PC-3 (cell line): ENCODE measurements at regions not wholly inside any gene's neighbourhood (a gene's known extent, or its start where the extent isn't known, plus 50 kb on each side); places are given as distances from the start of the nearest gene placed in this dataset.

Experiments used
- EZH2 ChIP-seq: fragments of 300-600 bp; sonication (generic); IDR thresholded peaks from one replicate; pipeline ENCODE4 v1.6.1; 2017; ENCODE audit warnings: antibody characterized with exemption, mild to moderate bottlenecking, low read length; ENCODE audit not compliant: unreplicated experiment
- EZH2phosphoT487 ChIP-seq: fragments of 300-600 bp; sonication (generic); IDR thresholded peaks from 2 replicates; pipeline ENCODE4 v1.6.1; 2018; ENCODE audit warnings: mild to moderate bottlenecking, antibody characterized with exemption, low read length, borderline replicate concordance
- TF ChIP-seq, protein P1 (sequence below): fragments of 300-600 bp; sonication (generic); conservative IDR thresholded peaks from 2 replicates; pipeline ENCODE4 v1.5.1; 2017; ENCODE audit warnings: antibody characterized with exemption, low read depth, mild to moderate bottlenecking, low read length

GRCh38 chr2:126978333-126978732 lies 79.6 kb downstream of the TEX51 start:
- TF ChIP-seq, protein P1, sequence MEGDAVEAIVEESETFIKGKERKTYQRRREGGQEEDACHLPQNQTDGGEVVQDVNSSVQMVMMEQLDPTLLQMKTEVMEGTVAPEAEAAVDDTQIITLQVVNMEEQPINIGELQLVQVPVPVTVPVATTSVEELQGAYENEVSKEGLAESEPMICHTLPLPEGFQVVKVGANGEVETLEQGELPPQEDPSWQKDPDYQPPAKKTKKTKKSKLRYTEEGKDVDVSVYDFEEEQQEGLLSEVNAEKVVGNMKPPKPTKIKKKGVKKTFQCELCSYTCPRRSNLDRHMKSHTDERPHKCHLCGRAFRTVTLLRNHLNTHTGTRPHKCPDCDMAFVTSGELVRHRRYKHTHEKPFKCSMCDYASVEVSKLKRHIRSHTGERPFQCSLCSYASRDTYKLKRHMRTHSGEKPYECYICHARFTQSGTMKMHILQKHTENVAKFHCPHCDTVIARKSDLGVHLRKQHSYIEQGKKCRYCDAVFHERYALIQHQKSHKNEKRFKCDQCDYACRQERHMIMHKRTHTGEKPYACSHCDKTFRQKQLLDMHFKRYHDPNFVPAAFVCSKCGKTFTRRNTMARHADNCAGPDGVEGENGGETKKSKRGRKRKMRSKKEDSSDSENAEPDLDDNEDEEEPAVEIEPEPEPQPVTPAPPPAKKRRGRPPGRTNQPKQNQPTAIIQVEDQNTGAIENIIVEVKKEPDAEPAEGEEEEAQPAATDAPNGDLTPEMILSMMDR, result no peak
- no peak for TF ChIP-seq EZH2phosphoT487
- no peak for TF ChIP-seq EZH2
